Forelimb muscle (tissue), 1 donor: ENCODE measurements at regions not wholly inside any gene's neighbourhood (a gene's known extent, or its start where the extent isn't known, plus 50 kb on each side); places are given as distances from the start of the nearest gene placed in this dataset.
A peak's percentile ranks its signal among the peaks of the same experiment; 100 is the strongest.
"Not testable (repeated sequence)": the region's sequence is repeated elsewhere in the genome, so short reads cannot be mapped to it uniquely, and the experiment has no call there.

Source experiments
- DNase-seq: peaks from one replicate; pipeline ENCODE4 v3.0.0-alpha.2; 2013; ENCODE audit warnings: low read depth

GRCh38 chr4:159410076-159410777 is 307.3 kb downstream of the RAPGEF2 start:
- no peak for DNase-seq

DNA sequence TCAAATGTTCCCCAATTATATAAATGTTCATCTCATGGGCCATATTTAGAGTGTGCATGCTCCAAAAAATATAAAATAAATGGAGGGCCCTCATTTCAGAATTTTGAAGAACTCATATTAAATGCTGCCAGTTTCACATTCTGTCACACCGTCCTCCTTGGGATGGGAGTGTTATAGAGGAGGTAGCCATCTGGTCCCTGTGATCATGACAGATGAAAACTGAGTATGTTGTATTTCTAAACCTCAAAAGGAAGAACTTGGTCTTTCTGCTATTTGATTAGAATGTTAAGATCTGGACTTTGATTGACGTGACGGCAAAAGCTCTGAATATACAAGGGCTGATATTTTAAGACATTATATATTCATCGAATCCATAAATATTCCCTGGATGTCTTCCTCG is 308.0 kb downstream of the RAPGEF2 start:
- DNase-seq, result no peak

- DNase-seq, result peak; percentile 46
These were observed 310.5 kb downstream of the RAPGEF2 start for GRCh38 chr4:159413306-159413943.

DNA sequence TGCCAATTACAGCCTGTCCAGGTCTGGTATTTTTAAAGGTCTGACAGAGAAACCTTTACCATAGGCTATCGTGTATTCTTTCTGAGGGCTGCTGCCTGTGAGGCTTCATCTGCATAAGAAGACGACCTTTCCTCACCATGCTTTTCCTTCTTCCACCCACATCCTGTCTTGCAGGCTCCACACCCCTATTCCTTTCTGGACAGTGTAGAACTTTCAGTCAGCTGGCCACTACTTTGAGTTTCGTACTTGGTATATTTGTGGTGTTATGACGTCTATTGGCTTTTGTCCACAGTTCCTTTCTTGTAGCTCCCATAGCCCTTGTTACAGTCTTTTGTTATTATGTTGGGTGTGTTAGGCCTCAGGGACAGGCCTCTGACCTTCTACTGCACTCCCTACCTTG is 311.4 kb downstream of the RAPGEF2 start:
- DNase-seq, result no peak

DNA sequence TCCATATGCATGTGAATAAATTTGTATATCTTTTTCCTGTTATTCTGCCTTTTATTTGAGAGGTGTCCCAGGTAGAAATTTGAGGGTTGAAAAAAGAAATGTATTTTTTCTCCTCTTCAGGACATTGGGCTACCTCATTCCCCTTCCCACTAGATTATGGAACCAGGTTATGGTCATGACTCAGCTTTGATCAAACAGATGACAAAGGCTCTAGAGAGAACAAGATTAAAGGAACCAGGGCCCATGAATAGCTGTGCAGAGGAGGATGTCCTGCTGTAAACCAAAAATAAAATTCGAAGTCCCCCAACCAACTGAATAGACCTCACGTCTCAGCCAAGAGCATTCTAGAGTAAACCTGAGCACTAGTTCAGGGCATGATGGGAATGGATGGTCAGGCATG is 313.2 kb downstream of the RAPGEF2 start:
- DNase-seq, result no peak

- no peak for DNase-seq
These were observed 314.1 kb downstream of the RAPGEF2 start for GRCh38 chr4:159416996-159417395.

DNA sequence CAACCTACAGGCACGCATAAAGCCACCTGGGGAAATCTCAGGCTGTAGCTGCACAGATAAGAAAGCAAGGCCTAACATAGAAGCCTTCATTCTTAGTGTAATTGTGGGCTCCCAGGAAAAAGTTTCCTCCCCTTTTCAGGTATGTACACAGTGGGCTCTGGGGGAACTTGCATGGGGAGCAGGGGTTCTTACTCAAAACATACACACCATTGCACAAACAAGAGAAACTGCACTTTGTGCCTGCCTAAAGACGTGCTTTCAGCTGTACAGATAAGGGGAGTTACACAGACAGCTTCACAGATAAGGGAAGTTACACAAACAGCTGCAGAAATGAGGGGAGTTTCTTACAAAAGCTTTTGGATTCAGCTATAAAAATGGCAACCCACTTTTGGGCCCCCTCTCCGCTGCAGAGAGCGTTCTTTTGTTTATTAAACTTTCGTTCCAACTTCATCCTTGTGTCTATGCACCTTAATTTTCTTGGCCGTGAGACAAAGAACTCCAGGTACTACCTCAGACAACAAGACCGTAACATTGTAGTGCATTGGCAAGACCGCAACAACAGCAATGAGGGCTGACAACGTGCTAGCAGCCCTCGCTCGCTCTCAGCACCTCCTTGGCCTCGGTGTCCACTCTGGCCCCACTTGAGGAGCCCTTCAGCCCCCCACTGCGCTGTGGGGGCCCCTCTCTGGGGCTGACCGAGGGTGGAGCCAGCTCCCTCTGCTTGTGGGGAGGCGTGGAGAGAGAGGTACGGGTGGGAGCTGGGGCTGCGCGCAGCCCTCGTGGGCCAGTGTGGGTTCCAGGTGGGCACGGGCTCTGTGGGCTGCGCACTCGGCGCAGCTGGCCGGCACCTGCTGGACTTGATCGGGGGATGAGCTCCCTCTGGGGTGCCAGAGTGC is 317.5 kb downstream of the RAPGEF2 start:
- no peak for DNase-seq

DNA sequence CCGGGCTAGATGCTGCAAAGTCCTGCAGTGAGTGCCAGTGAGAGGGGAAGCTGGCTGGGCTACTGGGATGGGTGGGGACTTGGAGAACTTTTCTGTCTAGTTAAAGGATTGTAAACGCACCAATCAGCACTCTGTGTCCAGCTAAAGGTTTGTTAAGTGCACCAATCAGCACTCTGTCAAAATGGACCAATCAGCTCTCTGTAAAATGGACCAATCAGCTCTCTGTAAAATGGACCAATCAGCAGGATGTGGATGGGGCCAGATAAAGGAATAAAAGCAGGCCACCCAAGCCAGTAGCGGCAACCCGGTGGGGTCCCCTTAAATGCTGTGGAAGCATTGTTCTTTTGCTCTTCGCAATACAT is 318.2 kb downstream of the RAPGEF2 start:
- not testable (repeated sequence) for DNase-seq

GRCh38 chr4:159422019-159422418 is 319.1 kb downstream of the RAPGEF2 start:
- DNase-seq, result no peak

DNA sequence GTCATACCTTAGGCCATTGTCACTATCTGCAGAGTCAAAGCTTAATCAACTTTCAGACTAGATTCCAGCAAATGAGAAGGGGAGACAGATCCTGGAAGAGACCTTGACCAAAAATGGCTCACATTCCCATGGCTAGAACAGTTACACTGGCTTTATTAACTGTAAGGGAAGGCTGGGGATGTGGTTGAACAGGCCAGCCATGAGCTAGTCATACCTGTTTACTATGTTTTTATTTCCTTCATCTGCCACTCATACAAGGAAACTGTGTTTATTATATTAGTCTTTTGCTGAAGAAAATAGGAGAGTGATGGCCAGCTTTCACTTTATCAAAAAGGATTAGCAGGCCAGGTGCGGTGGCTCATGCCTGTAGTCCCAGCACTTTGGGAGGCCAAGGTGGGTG is 319.7 kb downstream of the RAPGEF2 start:
- DNase-seq, result no peak

GRCh38 chr4:159425737-159426305 is 322.9 kb downstream of the RAPGEF2 start:
- no peak for DNase-seq

GRCh38 chr4:159428293-159428692 is 325.4 kb downstream of the RAPGEF2 start:
- no peak for DNase-seq

- no peak for DNase-seq
These were observed 326.3 kb downstream of the RAPGEF2 start for GRCh38 chr4:159428975-159429692.

GRCh38 chr4:159429693-159430035 is 326.8 kb downstream of the RAPGEF2 start:
- no peak for DNase-seq

GRCh38 chr4:159430896-159431295 is 328.0 kb downstream of the RAPGEF2 start:
- DNase-seq, result no peak

DNA sequence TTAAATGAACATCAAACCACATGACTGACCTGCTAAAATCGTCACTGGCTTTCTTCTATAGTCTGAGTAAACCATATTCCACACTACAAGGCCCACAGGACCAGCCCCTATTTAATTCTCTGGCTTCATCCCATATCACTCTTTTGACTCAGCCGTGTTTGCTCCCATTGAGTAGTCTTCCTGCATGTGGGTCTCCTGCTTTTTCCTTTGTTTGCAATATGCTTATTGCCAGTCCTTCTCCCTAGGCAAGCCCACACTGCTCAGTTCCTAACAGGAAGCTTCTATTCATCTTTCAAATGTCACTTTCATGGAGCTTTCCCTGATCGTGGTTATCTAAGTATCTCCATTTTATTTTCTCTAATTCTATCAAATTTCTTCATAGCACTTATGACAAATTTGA is 329.6 kb downstream of the RAPGEF2 start:
- no peak for DNase-seq

DNA sequence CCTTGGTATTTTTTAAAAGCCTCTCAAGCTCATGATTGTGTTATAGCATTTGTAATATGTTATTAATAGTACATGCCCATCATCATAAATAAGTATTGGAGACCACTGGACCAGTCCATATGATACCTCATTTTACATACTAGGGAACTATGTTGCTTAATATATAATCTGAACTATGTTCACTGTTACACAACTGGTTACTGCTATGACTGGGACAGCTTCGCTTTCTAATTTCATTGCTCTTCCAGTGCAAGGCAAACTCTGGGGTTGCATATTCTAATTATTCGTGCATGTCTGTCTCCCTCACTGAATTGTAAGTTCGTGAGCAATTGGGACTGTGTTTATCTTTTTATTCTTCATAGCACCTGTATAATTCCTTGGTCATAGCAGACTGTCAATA is 330.5 kb downstream of the RAPGEF2 start:
- DNase-seq, result no peak

DNA sequence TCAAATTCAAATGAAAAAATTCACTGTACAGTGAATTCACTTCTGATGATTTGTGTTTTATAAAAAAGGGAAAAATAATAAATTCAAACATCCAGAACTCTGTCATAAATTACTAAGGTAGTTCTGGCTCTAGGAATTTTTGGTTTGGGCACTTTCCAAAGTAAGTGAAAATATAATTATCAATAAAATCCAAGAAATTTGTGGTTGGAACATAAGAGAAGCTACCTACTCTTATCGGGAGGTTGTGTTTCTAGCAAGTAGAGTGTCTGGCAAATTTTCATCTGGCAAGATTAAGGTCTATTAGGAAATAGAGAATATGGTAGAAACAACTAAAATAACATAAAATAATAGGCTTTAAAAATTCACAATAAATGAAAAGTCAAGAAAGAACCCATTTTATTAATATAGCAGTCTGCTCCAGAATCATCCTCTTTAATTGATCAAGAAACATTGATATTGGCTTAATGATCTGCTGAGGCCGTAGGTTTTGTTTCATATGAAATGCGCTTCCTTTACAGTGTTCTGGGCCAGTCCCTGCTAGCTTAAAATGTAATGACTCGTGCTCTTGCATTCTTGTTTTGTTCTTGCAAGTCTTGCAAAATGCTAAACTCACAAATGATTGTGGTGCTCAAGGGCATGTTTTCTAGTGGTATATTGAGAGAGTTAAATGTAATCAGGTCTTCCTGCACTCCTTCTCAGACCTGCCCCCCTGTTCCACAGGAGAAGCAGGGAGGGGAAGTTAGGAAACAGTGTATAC is 331.4 kb downstream of the RAPGEF2 start:
- no peak for DNase-seq

GRCh38 chr4:159434871-159435241 is 332.0 kb downstream of the RAPGEF2 start:
- DNase-seq, result no peak

GRCh38 chr4:159435561-159436023 is 332.7 kb downstream of the RAPGEF2 start:
- DNase-seq, result no peak

- no peak for DNase-seq
These were observed 341.1 kb downstream of the RAPGEF2 start for GRCh38 chr4:159443975-159444374.
